HepG2 (cell line): ENCODE measurements at regions not wholly inside any gene's neighbourhood (a gene's known extent, or its start where the extent isn't known, plus 50 kb on each side); places are given as distances from the start of the nearest gene placed in this dataset.

Experiments used
- EP300 ChIP-seq, 3 experiments: sonication (generic) in 1 of 3; formaldehyde crosslinking in 1 of 3; IDR thresholded peaks; 2 replicates each; pipeline versions ENCODE4 v1.5.1 to v1.6.1; 2011 to 2020; ENCODE audit warnings: low read depth in 2 of 3, low read length in 2 of 3, borderline replicate concordance in 1 of 3, improper control_type of control experiment in 1 of 3, mild to moderate bottlenecking in 1 of 3, missing genetic modification reagents in 1 of 3, moderate library complexity in 1 of 3
- NR2C2 ChIP-seq: sonication (generic); formaldehyde crosslinking; IDR thresholded peaks from 2 replicates; pipeline ENCODE4 v1.4.0; 2020; ENCODE audit warnings: missing genetic modification reagents, mild to moderate bottlenecking, moderate library complexity, borderline replicate concordance
- TCF7L2 ChIP-seq: IDR thresholded peaks from 2 replicates; pipeline ENCODE4 v1.6.1; 2011; ENCODE audit warnings: mild to moderate bottlenecking, low read depth, low read length, moderate library complexity
- ZBTB8A ChIP-seq: sonication (generic); formaldehyde crosslinking; IDR thresholded peaks from 2 replicates; pipeline ENCODE4 v1.4.0; 2020; ENCODE audit warnings: mild to moderate bottlenecking, low read depth, missing genetic modification reagents, borderline replicate concordance
- ZNF616 ChIP-seq: sonication (generic); formaldehyde crosslinking; IDR thresholded peaks from 2 replicates; pipeline ENCODE4 v1.5.0; 2020; ENCODE audit warnings: low read depth, mild to moderate bottlenecking, missing genetic modification reagents
- TF ChIP-seq, protein P1 (sequence below): sonication (generic); formaldehyde crosslinking; IDR thresholded peaks from 2 replicates; pipeline ENCODE4 v1.5.0; 2020; ENCODE audit warnings: mild to moderate bottlenecking, missing genetic modification reagents, moderate library complexity
- TF ChIP-seq, protein P2 (sequence below): sonication (generic); formaldehyde crosslinking; IDR thresholded peaks from 2 replicates; pipeline ENCODE4 v1.4.0; 2020; ENCODE audit warnings: missing genetic modification reagents

DNA sequence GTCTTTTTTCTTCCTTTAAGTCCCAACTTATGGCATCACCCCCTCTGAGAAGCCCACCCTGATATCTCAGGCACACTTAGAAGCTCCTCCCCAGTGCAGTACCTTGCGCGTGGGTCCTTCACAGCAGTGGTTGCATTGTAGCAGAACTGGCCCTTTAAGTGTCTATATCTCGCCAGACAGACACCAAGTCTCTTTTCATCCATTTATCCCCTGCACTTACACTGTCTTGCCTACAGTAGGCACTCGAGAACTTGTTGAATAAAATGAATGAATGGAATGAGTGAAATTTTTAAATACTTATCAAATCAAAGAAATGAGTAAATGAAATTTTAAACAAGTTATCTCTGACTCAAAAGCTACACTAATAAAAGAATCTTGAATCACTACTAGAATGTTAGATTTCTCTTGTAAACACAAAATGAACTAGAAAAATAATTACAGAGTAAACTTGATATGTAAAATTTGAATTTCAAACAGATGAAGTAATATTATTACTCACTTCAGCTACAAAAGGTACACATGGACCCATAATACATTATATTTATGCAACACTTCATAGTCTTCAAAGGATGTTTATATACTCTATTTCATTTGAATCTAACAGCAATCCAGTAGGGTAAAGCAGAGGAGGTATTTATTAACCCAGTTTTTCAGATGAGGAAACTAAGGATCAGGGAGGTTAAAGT is 54.7 kb upstream of the MAN1A2 start:
- no peak for TF ChIP-seq ZNF616
- TF ChIP-seq, protein P1, sequence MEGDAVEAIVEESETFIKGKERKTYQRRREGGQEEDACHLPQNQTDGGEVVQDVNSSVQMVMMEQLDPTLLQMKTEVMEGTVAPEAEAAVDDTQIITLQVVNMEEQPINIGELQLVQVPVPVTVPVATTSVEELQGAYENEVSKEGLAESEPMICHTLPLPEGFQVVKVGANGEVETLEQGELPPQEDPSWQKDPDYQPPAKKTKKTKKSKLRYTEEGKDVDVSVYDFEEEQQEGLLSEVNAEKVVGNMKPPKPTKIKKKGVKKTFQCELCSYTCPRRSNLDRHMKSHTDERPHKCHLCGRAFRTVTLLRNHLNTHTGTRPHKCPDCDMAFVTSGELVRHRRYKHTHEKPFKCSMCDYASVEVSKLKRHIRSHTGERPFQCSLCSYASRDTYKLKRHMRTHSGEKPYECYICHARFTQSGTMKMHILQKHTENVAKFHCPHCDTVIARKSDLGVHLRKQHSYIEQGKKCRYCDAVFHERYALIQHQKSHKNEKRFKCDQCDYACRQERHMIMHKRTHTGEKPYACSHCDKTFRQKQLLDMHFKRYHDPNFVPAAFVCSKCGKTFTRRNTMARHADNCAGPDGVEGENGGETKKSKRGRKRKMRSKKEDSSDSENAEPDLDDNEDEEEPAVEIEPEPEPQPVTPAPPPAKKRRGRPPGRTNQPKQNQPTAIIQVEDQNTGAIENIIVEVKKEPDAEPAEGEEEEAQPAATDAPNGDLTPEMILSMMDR (CRISPR knock-in tag): 0 out of 2 replicates have a peak, but pooled peaks have one; percentile 13
- TF ChIP-seq ZBTB8A: no peak
- no peak for TF ChIP-seq NR2C2
- no peak for TF ChIP-seq TCF7L2
- TF ChIP-seq, protein P2, sequence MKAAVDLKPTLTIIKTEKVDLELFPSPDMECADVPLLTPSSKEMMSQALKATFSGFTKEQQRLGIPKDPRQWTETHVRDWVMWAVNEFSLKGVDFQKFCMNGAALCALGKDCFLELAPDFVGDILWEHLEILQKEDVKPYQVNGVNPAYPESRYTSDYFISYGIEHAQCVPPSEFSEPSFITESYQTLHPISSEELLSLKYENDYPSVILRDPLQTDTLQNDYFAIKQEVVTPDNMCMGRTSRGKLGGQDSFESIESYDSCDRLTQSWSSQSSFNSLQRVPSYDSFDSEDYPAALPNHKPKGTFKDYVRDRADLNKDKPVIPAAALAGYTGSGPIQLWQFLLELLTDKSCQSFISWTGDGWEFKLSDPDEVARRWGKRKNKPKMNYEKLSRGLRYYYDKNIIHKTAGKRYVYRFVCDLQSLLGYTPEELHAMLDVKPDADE (CRISPR knock-in tag): no peak
- TF ChIP-seq EP300 (IDR thresholded peaks at IDR 0.05; ENCODE audit: low read depth in 2 of 2, low read length in 2 of 2): no peak
- TF ChIP-seq EP300 (CRISPR knock-in tag; IDR thresholded peaks at IDR 0.05; ENCODE audit: borderline replicate concordance): no peak
